Activated CD4-positive, alpha-beta memory T cell treated with anti-CD3 and anti-CD28 coated beads for 36 hours (primary cell): ENCODE measurements at regions not wholly inside any gene's neighbourhood (a gene's known extent, or its start where the extent isn't known, plus 50 kb on each side); places are given as distances from the start of the nearest gene placed in this dataset.
"Not testable (repeated sequence)": the region's sequence is repeated elsewhere in the genome, so short reads cannot be mapped to it uniquely, and the experiment has no call there.

ENCODE experiments used
- CTCF ChIA-PET: fragments of 350-600 bp; sonication (Branson Sonifier 250); formaldehyde crosslinking; loops from one replicate; lab custom pipeline; 2021; ENCODE audit warnings: antibody characterized with exemption, inconsistent platforms; lab: Charles Lee
- POLR2A ChIA-PET: fragments of 350-600 bp; sonication (Branson Sonifier 250); formaldehyde crosslinking; loops from one replicate; lab custom pipeline; 2021; ENCODE audit warnings: antibody characterized with exemption; lab: Charles Lee
- DNase-seq: peaks from one replicate; pipeline ENCODE4 v3.0.0-alpha.2; 2020
- H3K27ac Mint-ChIP-seq: one replicate; pipeline ENCODE4 v1.8.0; 2021; ENCODE audit warnings: mixed read lengths
- H3K27me3 Mint-ChIP-seq: one replicate; pipeline ENCODE4 v1.8.0; 2021; ENCODE audit warnings: mixed read lengths
- H3K36me3 Mint-ChIP-seq: one replicate; pipeline ENCODE4 v1.8.0; 2021; ENCODE audit warnings: mixed read lengths
- H3K4me1 Mint-ChIP-seq: one replicate; pipeline ENCODE4 v1.8.0; 2021; ENCODE audit warnings: low read depth, mixed read lengths
- H3K4me3 Mint-ChIP-seq: one replicate; pipeline ENCODE4 v1.8.0; 2021; ENCODE audit warnings: mild to moderate bottlenecking, mixed read lengths
- H3K9me3 Mint-ChIP-seq: one replicate; pipeline ENCODE4 v1.8.0; 2021; ENCODE audit warnings: mixed read lengths
- intact Hi-C: fragments of 100-400 bp; cut with micrococcal nuclease; formaldehyde crosslinking; loops from one replicate; pipeline ENCODE4 v1.15.1; 2023

DNA sequence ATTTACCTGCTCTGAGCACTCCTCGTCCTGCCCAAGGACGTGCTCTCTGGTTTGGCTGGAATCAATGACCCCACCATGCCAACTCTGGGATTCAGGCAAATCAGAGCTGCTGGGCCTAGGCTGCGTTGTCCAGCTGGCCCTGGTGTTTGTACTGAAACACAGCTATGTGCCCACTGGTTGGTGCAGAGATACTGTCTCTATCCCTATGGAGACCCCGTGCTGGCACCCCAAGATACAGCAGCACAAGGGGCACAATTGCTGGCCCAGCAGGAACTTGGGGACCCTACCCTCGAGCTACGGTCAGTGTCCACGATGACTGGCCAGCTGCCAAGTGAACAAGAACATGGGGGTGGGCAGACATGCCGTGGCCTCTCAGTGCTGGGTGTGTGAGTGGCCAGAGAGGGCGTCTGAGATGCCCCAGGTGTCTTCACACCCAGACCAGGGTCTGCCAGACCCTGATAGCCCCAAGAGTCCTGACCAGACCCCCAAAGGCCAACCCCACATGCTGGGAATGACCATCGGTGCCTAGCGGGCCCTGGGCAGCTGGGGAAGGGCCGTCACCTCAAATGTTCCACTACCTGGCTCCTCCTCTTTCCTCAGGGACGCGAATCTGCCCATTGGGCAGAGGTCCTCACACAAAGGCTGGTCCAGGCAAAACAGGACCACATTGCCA lies 79.3 kb upstream of the ZNF479 start:
- POLR2A ChIA-PET = no interaction called here
- no peaks in the 10 kb centered on the region for H3K27me3 Mint-ChIP-seq
- no peak for DNase-seq
- CTCF ChIA-PET = no interaction called here
- no peaks in the 10 kb centered on the region for H3K4me1 Mint-ChIP-seq
- H3K36me3 Mint-ChIP-seq = no peaks in the 10 kb centered on the region
- H3K27ac Mint-ChIP-seq = no peak overlapping the region
- H3K9me3 Mint-ChIP-seq = peaks cover 48% of the 10 kb centered on the region
- intact Hi-C loops = no loop called here
- H3K4me3 Mint-ChIP-seq = no peak overlapping the region

DNA sequence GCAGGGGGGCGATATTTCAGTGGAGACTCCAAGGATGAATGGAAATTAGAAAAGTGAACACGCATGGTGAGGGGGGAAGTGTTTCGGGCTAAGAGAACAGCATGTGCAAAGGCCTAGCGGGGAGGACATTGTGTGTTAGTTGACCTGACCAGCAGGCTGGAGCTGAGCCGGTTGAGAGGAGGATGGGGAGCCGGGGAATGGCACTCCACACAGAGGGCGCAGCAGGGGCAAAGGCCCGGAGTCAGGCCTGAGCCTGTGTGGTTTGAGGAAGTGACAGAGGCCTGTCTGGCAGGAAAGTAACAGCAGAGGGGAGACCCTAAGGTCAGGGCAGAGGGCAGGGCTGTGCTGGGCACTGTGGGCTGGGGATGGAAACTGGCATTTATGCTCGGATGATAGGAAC lies 83.2 kb upstream of the ZNF479 start:
- no peaks in the 10 kb centered on the region for H3K27me3 Mint-ChIP-seq
- intact Hi-C loops = no loop called here
- H3K36me3 Mint-ChIP-seq = peaks cover 8% of the 10 kb centered on the region
- H3K4me3 Mint-ChIP-seq = no peak overlapping the region
- peaks cover 65% of the 10 kb centered on the region for H3K9me3 Mint-ChIP-seq
- no peaks in the 10 kb centered on the region for H3K4me1 Mint-ChIP-seq
- CTCF ChIA-PET = no interaction called here
- H3K27ac Mint-ChIP-seq = no peak overlapping the region
- POLR2A ChIA-PET = no interaction called here
- DNase-seq = no peak

DNA sequence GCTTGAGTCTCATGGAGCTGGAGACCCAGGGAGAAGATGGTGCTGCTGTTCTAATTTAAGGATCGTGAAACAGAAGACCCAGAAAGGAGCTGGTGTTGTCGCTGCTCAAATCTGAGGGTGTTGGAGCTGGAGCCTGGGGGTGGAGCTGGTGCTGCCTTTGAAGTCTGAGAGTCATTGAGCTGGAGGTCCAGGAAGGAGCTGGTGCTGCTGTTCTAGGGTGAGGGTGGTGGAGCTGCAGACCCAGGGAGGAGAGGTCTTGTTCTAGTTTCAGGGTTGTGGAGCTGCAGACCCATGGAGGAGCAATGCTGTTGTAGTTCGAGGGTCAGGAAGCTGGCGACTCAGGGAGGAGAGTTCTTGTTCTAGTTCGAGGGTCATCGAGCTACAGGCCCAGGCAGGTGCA lies 84.1 kb upstream of the ZNF479 start:
- ChIA-PET POLR2A (no interaction called here), CTCF (no interaction called here)
- Mint-ChIP-seq H3K36me3 (peaks cover 11% of the 10 kb centered on the region), H3K4me1 (no peaks in the 10 kb centered on the region), H3K9me3 (peaks cover 69% of the 10 kb centered on the region), H3K27me3 (no peaks in the 10 kb centered on the region), H3K27ac (no peak overlapping the region), H3K4me3 (no peak overlapping the region)
- intact Hi-C loops = no loop called here
- DNase-seq = no peak

DNA sequence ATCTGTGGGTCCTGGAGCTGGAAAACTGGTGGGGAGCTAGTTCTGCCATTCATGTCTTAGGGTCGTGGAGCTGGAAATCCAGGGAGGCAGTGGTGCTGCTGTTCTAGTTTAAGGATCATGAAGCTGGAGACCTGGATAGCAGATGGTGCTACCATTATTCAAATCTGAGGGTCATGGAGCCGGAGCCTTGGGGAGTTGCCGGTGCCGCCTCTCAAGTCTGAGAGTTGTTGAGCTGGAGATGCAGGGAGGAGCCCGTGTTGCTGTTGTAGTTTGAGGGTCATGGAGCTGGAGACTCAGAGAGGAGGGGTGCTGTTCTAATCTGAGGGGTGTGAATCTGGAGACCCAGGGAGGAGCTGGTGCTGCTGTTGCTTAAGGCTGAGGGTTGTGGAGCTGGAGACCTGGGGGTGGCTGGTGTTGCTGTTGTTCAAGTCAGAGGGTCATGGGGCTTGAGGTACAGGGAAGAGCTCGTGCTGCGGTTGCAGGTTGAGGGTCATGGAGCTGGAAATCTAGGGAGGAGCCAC lies 86.0 kb upstream of the ZNF479 start:
- no peak overlapping the region for H3K4me3 Mint-ChIP-seq

DNA sequence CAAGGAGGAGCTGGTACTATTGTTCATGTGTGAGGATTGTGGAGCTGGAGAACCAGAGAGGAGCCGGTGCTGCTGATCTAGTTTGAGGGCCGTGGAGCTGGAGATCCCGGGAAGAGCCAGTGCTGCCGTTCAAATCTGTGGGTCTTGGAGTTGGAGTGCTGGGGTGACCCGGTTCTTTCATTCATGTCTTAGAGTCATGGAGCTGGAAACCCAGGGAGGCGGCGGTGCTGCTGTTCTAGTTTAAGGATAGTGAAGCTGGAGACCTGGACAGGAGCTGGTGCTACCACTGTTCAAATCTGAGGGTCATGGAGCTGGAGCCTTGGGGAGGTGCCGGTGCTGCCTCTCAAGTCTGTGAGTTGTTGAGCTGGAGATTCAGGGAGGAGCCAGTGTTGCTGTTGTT lies 88.5 kb upstream of the ZNF479 start:
- Mint-ChIP-seq H3K27me3 (no peaks in the 10 kb centered on the region), H3K9me3 (peaks cover 67% of the 10 kb centered on the region), H3K27ac (no peak overlapping the region), H3K4me3 (no peak overlapping the region), H3K4me1 (no peaks in the 10 kb centered on the region), H3K36me3 (peaks cover 11% of the 10 kb centered on the region)
- ChIA-PET CTCF (no interaction called here), POLR2A (no interaction called here)
- intact Hi-C loops = no loop called here
- DNase-seq = no peak

More for the DNA sequence above, 86.0 kb upstream of the ZNF479 start:
- Mint-ChIP-seq H3K36me3 (peaks cover 11% of the 10 kb centered on the region), H3K9me3 (peaks cover 73% of the 10 kb centered on the region), H3K27ac (no peak overlapping the region), H3K27me3 (no peaks in the 10 kb centered on the region), H3K4me1 (no peaks in the 10 kb centered on the region)
- no peak for DNase-seq
- intact Hi-C loops = no loop called here
- ChIA-PET CTCF (no interaction called here), POLR2A (no interaction called here)

DNA sequence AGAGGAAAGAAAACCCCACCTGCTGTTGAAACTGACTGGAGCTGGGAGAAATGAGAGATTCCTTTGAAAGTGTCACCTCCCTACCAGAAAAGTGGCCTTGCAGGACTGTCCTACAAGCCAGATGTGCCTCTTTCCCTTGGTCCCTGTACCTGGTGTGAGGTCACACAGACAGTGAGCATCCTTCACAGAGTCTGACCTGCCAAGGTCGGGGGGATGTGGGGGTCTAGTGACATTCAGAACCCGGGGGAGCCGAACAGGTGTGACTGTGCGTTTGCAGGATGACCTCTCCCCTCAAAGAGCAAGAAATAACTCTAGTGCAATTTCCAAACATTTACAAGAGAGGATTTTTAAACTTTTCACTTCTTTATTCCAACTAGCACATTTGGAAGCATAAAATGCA lies 93.4 kb upstream of the ZNF479 start:
- Mint-ChIP-seq H3K4me3 (no peak overlapping the region), H3K4me1 (no peaks in the 10 kb centered on the region), H3K9me3 (peaks cover 37% of the 10 kb centered on the region), H3K27me3 (no peaks in the 10 kb centered on the region), H3K36me3 (no peaks in the 10 kb centered on the region), H3K27ac (no peak overlapping the region)
- CTCF ChIA-PET = no interaction called here
- DNase-seq = no peak
- POLR2A ChIA-PET = no interaction called here
- intact Hi-C loops = no loop called here

DNA sequence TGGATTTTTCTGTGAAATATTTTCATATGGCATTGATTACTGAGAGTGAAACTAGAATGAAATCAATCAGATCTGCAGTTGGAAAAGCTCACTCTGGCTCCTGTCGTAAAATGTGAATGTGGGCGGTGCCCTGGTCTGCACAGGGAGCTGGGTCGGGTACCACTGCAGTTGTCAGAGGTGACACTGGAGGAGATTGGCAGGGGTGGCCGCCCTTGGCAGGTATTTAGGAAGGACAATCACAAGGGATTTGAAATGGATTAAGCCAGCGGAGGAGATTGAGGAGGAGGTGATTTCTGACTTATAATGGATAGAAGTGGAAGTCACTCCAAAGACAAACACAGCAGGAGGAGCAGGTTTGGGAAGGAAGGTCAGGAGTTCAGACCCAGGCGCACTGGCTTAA lies 109.0 kb upstream of the ZNF479 start:
- H3K9me3 Mint-ChIP-seq = peaks cover 55% of the 10 kb centered on the region
- H3K4me1 Mint-ChIP-seq, H3K27ac Mint-ChIP-seq, intact Hi-C loops, H3K36me3 Mint-ChIP-seq, CTCF ChIA-PET, POLR2A ChIA-PET, H3K4me3 Mint-ChIP-seq, DNase-seq, H3K27me3 Mint-ChIP-seq: not testable (repeated sequence)

DNA sequence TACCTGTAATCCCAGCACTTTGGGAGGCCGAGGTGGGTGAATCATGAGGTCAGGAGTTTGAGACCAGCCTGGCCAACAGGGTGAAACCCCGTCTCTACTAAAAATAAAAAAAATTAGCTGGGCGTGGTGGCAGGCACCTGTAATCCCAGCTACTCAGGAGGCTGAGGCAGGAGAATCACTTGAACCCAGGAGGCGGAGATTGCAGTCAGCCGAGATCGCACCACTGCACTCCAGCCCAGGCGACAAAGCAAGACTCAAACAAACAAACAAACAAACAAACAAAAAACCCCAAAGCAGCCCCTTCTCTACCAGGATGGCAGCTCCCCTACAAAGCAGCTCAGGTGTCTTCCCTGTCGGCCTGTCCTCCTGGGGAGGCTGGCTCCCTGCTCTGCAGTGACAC lies 111.3 kb upstream of the ZNF479 start:
- H3K27me3 Mint-ChIP-seq, DNase-seq, H3K4me1 Mint-ChIP-seq, intact Hi-C loops, POLR2A ChIA-PET, H3K27ac Mint-ChIP-seq, CTCF ChIA-PET, H3K36me3 Mint-ChIP-seq, H3K4me3 Mint-ChIP-seq: not testable (repeated sequence)
- peaks cover 59% of the 10 kb centered on the region for H3K9me3 Mint-ChIP-seq

DNA sequence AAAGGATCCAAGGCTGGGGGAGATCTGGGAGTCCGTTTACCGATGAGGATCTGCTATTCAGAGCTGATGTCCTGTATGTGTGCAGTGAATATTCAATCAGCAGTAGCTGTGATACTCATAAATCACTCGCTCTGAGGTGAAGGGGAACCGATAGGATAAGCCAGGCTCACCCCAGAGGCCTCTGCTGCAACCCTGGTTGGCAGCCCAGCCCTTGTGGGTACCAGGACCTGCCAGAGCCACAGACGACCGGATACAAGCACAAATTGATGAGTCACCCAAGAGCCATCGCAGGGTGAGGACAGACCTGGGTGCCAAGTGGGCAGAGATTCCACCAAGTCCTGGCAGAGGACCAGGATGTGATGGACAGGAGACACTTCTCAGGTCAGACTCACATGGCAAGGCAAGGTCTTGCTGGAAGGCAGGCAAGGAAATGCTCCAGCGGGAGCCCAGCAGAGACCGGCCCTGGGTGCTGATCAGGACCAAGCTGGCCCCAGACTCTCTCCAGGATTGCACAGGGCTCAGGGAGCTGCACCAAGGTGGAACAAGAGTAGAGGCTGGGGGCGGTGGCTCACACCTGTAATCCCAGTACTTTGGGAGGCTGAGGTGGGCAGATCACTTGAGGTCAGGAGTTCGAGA lies 112.2 kb upstream of the ZNF479 start:
- H3K36me3 Mint-ChIP-seq, intact Hi-C loops, H3K4me3 Mint-ChIP-seq, H3K27me3 Mint-ChIP-seq, H3K27ac Mint-ChIP-seq, DNase-seq, H3K4me1 Mint-ChIP-seq, CTCF ChIA-PET, POLR2A ChIA-PET: not testable (repeated sequence)
- H3K9me3 Mint-ChIP-seq = peaks cover 60% of the 10 kb centered on the region

DNA sequence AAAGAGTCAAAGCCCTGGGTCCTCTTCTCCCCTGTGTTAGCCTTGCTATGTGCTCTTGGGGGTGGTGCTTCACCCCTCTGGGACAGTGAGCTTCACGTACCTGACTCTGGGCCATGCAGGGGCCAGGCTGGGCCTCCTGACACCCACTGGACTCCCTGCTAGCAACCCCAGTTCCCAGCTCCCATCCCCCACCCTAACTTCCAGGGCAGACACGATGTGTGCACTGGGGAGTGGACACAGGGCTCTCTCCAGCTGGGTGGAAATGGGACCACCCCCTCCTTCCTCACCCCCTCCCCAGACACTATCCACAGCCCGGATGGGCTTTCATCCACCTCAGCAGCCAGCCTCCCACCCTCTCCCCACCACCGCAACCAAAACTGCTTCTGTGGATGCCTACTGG lies 113.0 kb upstream of the ZNF479 start:
- Mint-ChIP-seq H3K4me3 (no peak overlapping the region), H3K27ac (no peak overlapping the region), H3K4me1 (no peaks in the 10 kb centered on the region), H3K36me3 (peaks cover 4% of the 10 kb centered on the region), H3K9me3 (peaks cover 57% of the 10 kb centered on the region), H3K27me3 (no peaks in the 10 kb centered on the region)
- ChIA-PET POLR2A (no interaction called here), CTCF (no interaction called here)
- DNase-seq = no peak
- intact Hi-C loops = no loop called here

DNA sequence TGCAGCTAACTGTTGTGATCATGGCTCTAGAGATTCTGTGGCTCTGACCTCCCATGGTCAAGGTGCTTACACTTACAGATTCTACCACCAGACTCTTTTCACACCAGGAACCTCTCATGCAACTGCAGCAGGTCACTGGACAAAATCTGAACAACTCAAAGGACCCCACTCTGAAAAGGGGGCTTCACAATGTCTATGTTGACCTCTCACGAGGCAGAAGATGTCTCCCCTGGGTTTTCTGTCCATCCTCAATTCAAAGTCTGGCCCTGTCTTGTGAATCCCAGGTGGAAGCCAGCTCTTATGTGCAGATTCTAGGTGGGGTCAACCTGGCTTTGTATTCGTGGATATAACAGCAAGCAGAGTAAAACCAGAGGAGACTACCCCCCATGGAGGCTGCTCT lies 118.6 kb upstream of the ZNF479 start:
- intact Hi-C loops = no loop called here
- POLR2A ChIA-PET = no interaction called here
- Mint-ChIP-seq H3K36me3 (no peaks in the 10 kb centered on the region), H3K9me3 (peaks cover 32% of the 10 kb centered on the region), H3K4me1 (no peaks in the 10 kb centered on the region), H3K27ac (no peak overlapping the region), H3K27me3 (no peaks in the 10 kb centered on the region), H3K4me3 (no peak overlapping the region)
- CTCF ChIA-PET = no interaction called here
- no peak for DNase-seq

DNA sequence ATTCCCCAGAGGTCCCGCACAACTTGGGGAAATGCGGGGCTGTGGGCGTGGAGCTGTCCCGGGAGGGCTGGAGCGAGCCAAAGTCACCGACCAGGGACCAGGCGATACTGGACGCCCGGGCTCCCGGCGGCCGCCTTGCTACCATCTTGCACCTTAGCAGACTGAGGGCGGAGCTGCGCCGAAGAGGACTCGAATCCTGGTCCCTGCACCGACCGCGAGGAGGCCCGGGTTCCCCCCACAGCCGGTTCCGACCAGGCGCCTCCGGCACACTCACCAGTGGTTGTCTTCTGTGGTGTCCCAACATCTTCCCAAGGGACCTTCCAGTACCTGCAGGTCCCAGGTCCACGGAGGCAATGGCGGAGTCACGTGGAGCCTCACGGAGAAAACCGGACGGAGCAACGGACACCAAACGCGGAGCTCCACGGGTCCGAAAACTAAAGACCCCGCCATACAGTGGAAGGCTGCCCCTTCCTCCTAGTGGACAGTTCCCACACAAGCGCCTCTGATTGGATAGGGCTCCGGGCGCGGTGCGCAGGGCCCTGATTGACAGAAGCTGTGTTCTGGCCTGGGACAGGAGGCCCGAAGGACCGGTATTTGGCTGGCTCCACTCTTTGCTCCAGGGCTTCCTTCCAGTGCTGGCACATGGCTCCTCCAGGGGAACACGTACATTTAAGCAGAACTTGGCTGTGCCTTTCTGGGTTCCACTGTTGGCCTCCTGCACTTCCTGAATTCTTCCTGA lies 124.6 kb upstream of the ZNF479 start:
- H3K27ac Mint-ChIP-seq = no peak overlapping the region
- H3K9me3 Mint-ChIP-seq = peaks cover 30% of the 10 kb centered on the region
- ChIA-PET POLR2A (no interaction called here), CTCF (no interaction called here)
- no peaks in the 10 kb centered on the region for H3K4me1 Mint-ChIP-seq
- DNase-seq = no peak
- H3K4me3 Mint-ChIP-seq = no peak overlapping the region
- no peaks in the 10 kb centered on the region for H3K36me3 Mint-ChIP-seq
- intact Hi-C loops = no loop called here
- no peaks in the 10 kb centered on the region for H3K27me3 Mint-ChIP-seq
